Mesenchymal stem cell (in vitro differentiated cells and primary cell): ENCODE measurements at regions not wholly inside any gene's neighbourhood (a gene's known extent, or its start where the extent isn't known, plus 50 kb on each side); places are given as distances from the start of the nearest gene placed in this dataset.

ENCODE experiments used
- DNase-seq: peaks from one replicate; pipeline ENCODE4 v3.0.0-alpha.2; 2013
- H2AFZ ChIP-seq: one replicate; pipeline ENCODE4 v1.6.1; 2013; ENCODE audit warnings: low read depth, mild to moderate bottlenecking, control low read depth, inconsistent platforms, low read length, moderate library complexity
- H2AK5ac ChIP-seq: 2 replicates; pipeline ENCODE4 v1.6.1; 2013; ENCODE audit warnings: low read length, moderate library complexity, mild to moderate bottlenecking, inconsistent platforms; ENCODE audit not compliant: severe bottlenecking
- H2BK120ac ChIP-seq: one replicate; pipeline ENCODE4 v1.6.1; 2013; ENCODE audit warnings: low read depth, mild to moderate bottlenecking, inconsistent platforms, low read length, moderate library complexity
- H2BK12ac ChIP-seq, 2 experiments: one replicate each; pipeline ENCODE4 v1.6.1; 2013; ENCODE audit warnings: inconsistent platforms in 2 of 2, low read length in 2 of 2, mild to moderate bottlenecking in 2 of 2, moderate library complexity in 2 of 2, control low read depth in 1 of 2
- H2BK15ac ChIP-seq: one replicate; pipeline ENCODE4 v1.6.1; 2013; ENCODE audit warnings: mild to moderate bottlenecking, low read depth, inconsistent platforms; ENCODE audit not compliant: poor library complexity, severe bottlenecking
- H2BK5ac ChIP-seq: 2 replicates; pipeline ENCODE4 v1.6.1; 2013; ENCODE audit warnings: low read depth, mild to moderate bottlenecking, low read length, control low read depth, inconsistent platforms; ENCODE audit not compliant: poor library complexity, severe bottlenecking
- H3K14ac ChIP-seq, 2 experiments: one replicate each; pipeline ENCODE4 v1.6.1; 2013; ENCODE audit warnings: inconsistent platforms in 2 of 2, low read length in 2 of 2, control low read depth in 1 of 2, mild to moderate bottlenecking in 1 of 2, moderate library complexity in 1 of 2
- H3K18ac ChIP-seq, 2 experiments: one replicate each; pipeline ENCODE4 v1.6.1; 2013; ENCODE audit warnings: inconsistent platforms in 2 of 2, low read length in 2 of 2, control low read depth in 1 of 2, low read depth in 1 of 2, mild to moderate bottlenecking in 1 of 2
- H3K23ac ChIP-seq, 2 experiments: one replicate each; pipeline ENCODE4 v1.6.1; 2013; ENCODE audit warnings: inconsistent platforms in 2 of 2, low read length in 2 of 2, mild to moderate bottlenecking in 2 of 2, moderate library complexity in 2 of 2, control low read depth in 1 of 2
- H3K27ac ChIP-seq: 2 replicates; pipeline ENCODE4 v1.5.1; 2013; ENCODE audit warnings: mild to moderate bottlenecking, moderate library complexity, low read length, control low read depth, inconsistent platforms; ENCODE audit not compliant: poor library complexity, severe bottlenecking
- H3K27me3 ChIP-seq, 2 experiments: 2 replicates each; pipeline versions ENCODE4 v1.6.1 to v1.7.0; 2013; ENCODE audit warnings: low read length in 2 of 2, mild to moderate bottlenecking in 2 of 2, moderate library complexity in 2 of 2, control low read depth in 1 of 2, inconsistent platforms in 1 of 2; ENCODE audit not compliant: control insufficient read depth in 1 of 2, insufficient read depth in 1 of 2
- H3K36me3 ChIP-seq, 2 experiments: 2 replicates each; pipeline versions ENCODE4 v1.6.1 to v1.7.0; 2013; ENCODE audit warnings: low read length in 2 of 2, control low read depth in 1 of 2, inconsistent platforms in 1 of 2, low read depth in 1 of 2, mild to moderate bottlenecking in 1 of 2; ENCODE audit not compliant: insufficient read depth in 2 of 2, control insufficient read depth in 1 of 2
- H3K4ac ChIP-seq, 2 experiments: one replicate each; pipeline ENCODE4 v1.6.1; 2013; ENCODE audit warnings: inconsistent platforms in 2 of 2, low read length in 2 of 2, mild to moderate bottlenecking in 2 of 2, moderate library complexity in 2 of 2, control low read depth in 1 of 2, low read depth in 1 of 2
- H3K4me1 ChIP-seq: 2 replicates; pipeline ENCODE4 v1.6.1; 2013; ENCODE audit warnings: low read depth, low read length, control low read depth; ENCODE audit not compliant: control insufficient read depth, insufficient read depth
- H3K4me2 ChIP-seq: 2 replicates; pipeline ENCODE4 v1.6.1; 2013; ENCODE audit warnings: low read length, mild to moderate bottlenecking, inconsistent platforms; ENCODE audit not compliant: poor library complexity, severe bottlenecking
- H3K4me3 ChIP-seq, 2 experiments: 2 replicates each; pipeline versions ENCODE4 v1.5.1 to v1.7.0; 2013; ENCODE audit warnings: low read length in 2 of 2, mild to moderate bottlenecking in 2 of 2, control low read depth in 1 of 2, low read depth in 1 of 2; ENCODE audit not compliant: insufficient read depth in 1 of 2
- H3K79me1 ChIP-seq: replicated peaks from 2 replicates; pipeline ENCODE4 v1.6.1; 2013; ENCODE audit warnings: mild to moderate bottlenecking, control low read depth, low read length, inconsistent platforms; ENCODE audit not compliant: poor library complexity, severe bottlenecking
- H3K9ac ChIP-seq: 2 replicates; pipeline ENCODE4 v1.7.0; 2013; ENCODE audit warnings: mild to moderate bottlenecking, low read length, moderate library complexity
- H3K9me3 ChIP-seq: 2 replicates; pipeline ENCODE4 v1.7.0; 2013; ENCODE audit warnings: mild to moderate bottlenecking, low read length; ENCODE audit not compliant: control insufficient read depth
- H4K8ac ChIP-seq: one replicate; pipeline ENCODE4 v1.6.1; 2013; ENCODE audit warnings: inconsistent platforms, mild to moderate bottlenecking, low read length, moderate library complexity
- H4K91ac ChIP-seq: one replicate; pipeline ENCODE4 v1.6.1; 2013; ENCODE audit warnings: mild to moderate bottlenecking, low read length, inconsistent platforms
- WGBS: methylation state at CpG from one replicate; pipeline ENCODE4 v1.1.7; 2013; ENCODE audit warnings: mixed read lengths; 5-methylcytosine and 5-hydroxymethylcytosine counted together

DNA sequence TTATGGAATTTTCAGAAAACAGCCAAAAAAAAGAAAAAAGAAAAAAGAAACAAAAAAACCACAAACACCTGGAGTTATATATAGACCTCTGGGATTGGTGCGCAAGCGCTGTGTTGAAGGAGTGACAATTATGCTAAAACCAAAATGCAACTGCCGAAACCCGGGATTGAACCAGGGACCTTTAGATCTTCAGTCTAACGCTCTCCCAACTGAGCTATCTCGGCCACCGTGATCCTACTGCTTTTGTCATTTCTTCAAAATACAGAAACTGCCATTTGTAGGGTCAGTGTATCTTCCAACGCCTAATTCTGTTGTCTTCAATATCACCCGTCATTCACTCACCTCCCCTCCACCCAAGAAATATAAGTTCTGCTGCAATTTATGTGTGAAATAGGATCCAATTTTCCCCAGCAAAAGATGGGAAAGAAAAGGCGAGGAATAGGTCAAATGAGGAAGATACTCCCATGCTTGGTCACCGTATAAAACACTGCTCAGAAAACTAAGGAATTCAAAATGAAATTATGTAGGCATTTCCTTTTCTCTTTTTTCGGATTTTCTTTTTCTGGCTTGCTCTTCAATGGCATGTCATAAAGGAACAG, 116.0 kb downstream of the TRIM27 start:
- Histone ChIP-seq H3K4me1 (peaks cover 10% of the 10 kb centered on the region), H2BK120ac (no peak overlapping the region), H4K8ac (no peak overlapping the region), H2AFZ (no peak overlapping the region), H2AK5ac (no peak overlapping the region), H3K27me3 (peaks cover 34 to 55% of the 10 kb centered on the region in 2 experiments), H2BK15ac (no peak overlapping the region), H3K14ac (no peak overlapping the region), H3K4me3 (peak overlapping the region in 1 of 2 experiments; percentile 64), H3K27ac (no peak overlapping the region), H3K79me1 (no peaks in the 10 kb centered on the region), H2BK12ac (no peak overlapping the region), H3K9ac (no peak overlapping the region), H3K4me2 (no peak overlapping the region), H3K4ac (no peak overlapping the region), H3K9me3 (no peaks in the 10 kb centered on the region), H4K91ac (no peak overlapping the region), H2BK5ac (no peak overlapping the region), H3K23ac (no peak overlapping the region), H3K18ac (no peak overlapping the region), H3K36me3 (no peaks in the 10 kb centered on the region)
- WGBS = 26% methylated on average over 10 of the region's 12 CpGs
- peak; percentile 54 for DNase-seq

DNA sequence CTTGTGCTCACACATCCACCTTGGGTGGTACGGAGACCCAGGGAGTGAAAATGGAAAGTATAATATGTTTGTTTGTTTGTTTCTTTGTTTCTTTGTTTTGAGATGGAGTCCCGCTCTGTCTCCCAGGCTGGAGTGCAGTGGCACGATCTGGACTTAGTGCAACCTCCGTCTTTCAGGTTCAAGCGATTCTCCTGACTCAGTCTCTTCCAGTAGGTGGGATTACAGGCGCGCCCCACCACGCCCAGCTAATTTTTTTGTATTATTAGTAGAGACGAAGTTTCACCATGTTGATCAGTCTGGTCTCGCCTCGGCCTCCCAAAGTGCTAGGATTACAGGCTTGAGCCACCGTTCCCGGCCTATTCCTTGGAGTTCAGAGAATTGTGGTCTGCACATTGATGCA, 115.4 kb downstream of the TRIM27 start:
- Histone ChIP-seq H3K23ac (no peak overlapping the region), H2AFZ (no peak overlapping the region), H3K18ac (no peak overlapping the region), H3K36me3 (no peaks in the 10 kb centered on the region), H2BK5ac (no peak overlapping the region), H3K27ac (no peak overlapping the region), H3K9me3 (no peaks in the 10 kb centered on the region), H3K4ac (no peak overlapping the region), H3K4me1 (peaks cover 8% of the 10 kb centered on the region), H2BK15ac (no peak overlapping the region), H4K8ac (no peak overlapping the region), H2AK5ac (no peak overlapping the region), H3K27me3 (peaks cover 39 to 56% of the 10 kb centered on the region in 2 experiments), H3K79me1 (no peaks in the 10 kb centered on the region), H2BK120ac (no peak overlapping the region), H3K4me3 (peak overlapping the region in 1 of 2 experiments; percentile 64), H3K4me2 (no peak overlapping the region), H3K14ac (no peak overlapping the region), H2BK12ac (no peak overlapping the region), H3K9ac (no peak overlapping the region), H4K91ac (no peak overlapping the region)
- no peak for DNase-seq
- WGBS = 91% methylated on average over 13 of the region's 13 CpGs

DNA sequence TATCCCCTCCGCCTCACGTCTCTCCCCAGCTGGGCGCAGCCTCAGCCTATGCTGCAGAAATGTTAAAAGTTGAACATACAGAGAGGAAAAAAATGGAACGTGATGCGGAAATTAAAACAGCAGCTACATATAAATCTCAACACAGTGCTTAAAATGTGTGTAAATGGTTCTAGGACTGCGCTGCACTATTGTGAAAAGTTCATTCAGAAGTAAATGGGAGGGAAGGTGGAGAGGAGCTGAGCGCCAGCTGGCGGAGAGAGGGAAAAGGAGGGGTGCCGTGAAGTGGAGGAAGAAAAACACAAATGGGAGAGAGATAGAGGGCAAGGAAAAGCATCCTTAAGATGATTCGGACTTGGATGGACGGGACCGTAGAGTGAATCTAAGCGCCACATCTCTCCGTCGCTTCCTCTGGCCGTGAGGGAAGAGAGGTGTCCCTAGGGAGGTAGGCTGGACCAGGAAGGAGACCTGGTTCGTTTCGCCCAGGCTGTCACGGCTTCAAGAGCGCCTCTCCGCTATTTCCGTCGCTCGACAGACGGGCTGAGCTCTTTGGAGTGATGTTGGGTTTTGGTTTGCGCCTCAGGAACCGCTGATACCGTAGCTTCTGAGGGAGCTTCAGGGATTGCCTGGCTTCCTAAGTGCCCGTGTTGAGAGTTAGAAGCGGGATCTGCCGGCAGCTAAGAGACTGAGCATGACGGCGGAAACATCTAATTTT, 113.7 kb downstream of the TRIM27 start:
- H3K4me1 ChIP-seq = peaks cover 13% of the 10 kb centered on the region
- no peak overlapping the region for H4K91ac ChIP-seq
- no peak overlapping the region for H2BK12ac ChIP-seq
- H3K27ac ChIP-seq = no peak overlapping the region
- H3K9ac ChIP-seq = no peak overlapping the region
- H2AFZ ChIP-seq = peak overlapping the region; percentile 62
- no peak overlapping the region for H4K8ac ChIP-seq
- no peak overlapping the region for H3K4ac ChIP-seq
- WGBS = 1% methylated on average over 24 of the region's 33 CpGs
- no peaks in the 10 kb centered on the region for H3K79me1 ChIP-seq
- peaks cover 51 to 62% of the 10 kb centered on the region in 2 experiments for H3K27me3 ChIP-seq
- H3K36me3 ChIP-seq = no peaks in the 10 kb centered on the region
- no peak overlapping the region for H2BK120ac ChIP-seq
- peak; percentile 14 for DNase-seq
- no peak overlapping the region for H2AK5ac ChIP-seq
- no peaks in the 10 kb centered on the region for H3K9me3 ChIP-seq
- H3K23ac ChIP-seq = peak overlapping the region in 1 of 2 experiments; percentile 43
- no peak overlapping the region for H2BK15ac ChIP-seq
- peak overlapping the region in 1 of 2 experiments; percentile 70 for H3K14ac ChIP-seq
- peak overlapping the region in 1 of 2 experiments; percentile 76 for H3K4me3 ChIP-seq
- no peak overlapping the region for H2BK5ac ChIP-seq
- H3K4me2 ChIP-seq = peak overlapping the region; percentile 79
- H3K18ac ChIP-seq = no peak overlapping the region

DNA sequence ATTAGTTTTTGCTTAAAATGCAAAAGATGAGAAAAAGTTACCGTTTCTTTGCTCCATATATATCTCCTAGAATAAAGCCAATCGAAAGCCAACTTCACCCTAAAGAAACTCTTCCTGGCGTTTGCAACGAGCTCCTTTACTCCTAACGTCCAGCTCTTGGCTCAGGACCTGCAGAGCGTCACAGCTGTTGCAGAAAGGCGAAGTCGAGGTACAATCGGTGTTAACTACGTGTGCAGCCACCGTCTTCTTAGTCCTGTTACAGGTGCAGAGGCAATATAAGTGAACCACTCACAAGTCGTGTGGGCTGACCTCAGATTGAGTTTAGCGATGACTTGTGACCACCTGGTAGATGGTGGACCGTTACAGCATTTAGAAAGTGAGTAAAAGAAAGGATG, 113.1 kb downstream of the TRIM27 start:
- Histone ChIP-seq H3K14ac (no peak overlapping the region), H4K8ac (no peak overlapping the region), H2AK5ac (no peak overlapping the region), H2AFZ (no peak overlapping the region), H2BK5ac (no peak overlapping the region), H3K27ac (no peak overlapping the region), H3K79me1 (no peaks in the 10 kb centered on the region), H3K27me3 (peaks cover 56 to 68% of the 10 kb centered on the region in 2 experiments), H2BK12ac (no peak overlapping the region), H3K23ac (no peak overlapping the region), H3K9me3 (no peaks in the 10 kb centered on the region), H3K4me2 (peak overlapping the region; percentile 79), H2BK15ac (no peak overlapping the region), H3K36me3 (no peaks in the 10 kb centered on the region), H2BK120ac (no peak overlapping the region), H3K4me3 (peak overlapping the region in 1 of 2 experiments; percentile 76), H3K18ac (no peak overlapping the region), H4K91ac (no peak overlapping the region), H3K4me1 (peaks cover 13% of the 10 kb centered on the region), H3K9ac (no peak overlapping the region), H3K4ac (no peak overlapping the region)
- WGBS = 12% methylated on average over 14 of the region's 14 CpGs
- DNase-seq = no peak
